Hepatocyte (in vitro differentiated cells): ENCODE measurements at regions not wholly inside any gene's neighbourhood (a gene's known extent, or its start where the extent isn't known, plus 50 kb on each side); places are given as distances from the start of the nearest gene placed in this dataset.

Experiments
- CTCF ChIP-seq: fragments of 200-600 bp; sonication (generic); IDR thresholded peaks from 2 replicates; pipeline ENCODE4 v1.5.1; 2016; ENCODE audit warnings: antibody characterized with exemption, mild to moderate bottlenecking; ENCODE audit not compliant: poor library complexity
- EZH2 ChIP-seq: fragments of 200-600 bp; sonication (generic); IDR thresholded peaks from 2 replicates; pipeline ENCODE4 v1.6.1; 2016; ENCODE audit warnings: antibody characterized with exemption, mild to moderate bottlenecking, borderline replicate concordance
- EZH2phosphoT487 ChIP-seq: fragments of 200-600 bp; sonication (generic); IDR thresholded peaks from one replicate; pipeline ENCODE4 v1.6.1; 2018; ENCODE audit warnings: antibody characterized with exemption, mild to moderate bottlenecking, low read depth, moderate library complexity; ENCODE audit not compliant: unreplicated experiment, severe bottlenecking

- no peak for TF ChIP-seq CTCF
- TF ChIP-seq EZH2 = no peak
- no peak for TF ChIP-seq EZH2phosphoT487
These were observed 76.6 kb upstream of the ARID1B start for GRCh38 chr6:156700440-156701057.
